ENCODE measurements at regions not wholly inside any gene's neighbourhood (a gene's known extent, or its start where the extent isn't known, plus 50 kb on each side); places are given as distances from the start of the nearest gene placed in this dataset.

GRCh38 chr21:36641886-36642285, 57.0 kb upstream of the SIM2 start:
- CTCF ChIA-PET (ENCODE audit: low intra/inter-chr PET ratio, low total read pairs) = no interaction called here

GRCh38 chr21:36642777-36643176, 56.1 kb upstream of the SIM2 start:
- intact Hi-C loops (cut with micrococcal nuclease; ENCODE audit: unreplicated experiment) (no loop called here), in situ Hi-C loops (cut with HindIII; ENCODE audit: extremely low pct_ligation_motif_present, low pct_unique_long_range_greater_than_20kb) (no loop called here)
- 51% methylated on average over 4 of the region's 4 CpGs for WGBS (ENCODE audit: low lambda C conversion rate)
- ATAC-seq = no peak
- H3K9me3 ChIP-seq (ENCODE audit: low read length) = no peaks in the 10 kb centered on the region
- CTCF ChIA-PET (ENCODE audit: low intra/inter-chr PET ratio, low total read pairs) = no interaction called here
- H3K79me2 ChIP-seq (ENCODE audit: insufficient read depth, low read length) = no peaks in the 10 kb centered on the region
- no peaks in the 10 kb centered on the region for H3K36me3 ChIP-seq (replicated peaks in 1 of 2; ENCODE audit: control insufficient read depth in 1 of 2, insufficient read depth in 2 of 2, low read length in 2 of 2)
- POLR2A ChIA-PET = no interaction called here
- TF ChIP-seq HHEX (CRISPR knock-in tag; IDR thresholded peaks at IDR 0.05) = no peak
- H3K27me3 ChIP-seq (ENCODE audit: control insufficient read depth in 1 of 2, insufficient read depth in 2 of 2, low read length in 2 of 2) = 0 out of 5 replicates have a peak, but pooled peaks cover 0 to 7% of the 10 kb centered on the region in 2 experiments
- no peak overlapping the region for H3K4me3 ChIP-seq (replicated peaks in 1 of 3; ENCODE audit: insufficient read depth in 1 of 3, low read depth in 2 of 3, low read length in 3 of 3)
- peaks cover 19% of the 10 kb centered on the region for H3K4me1 ChIP-seq (ENCODE audit: insufficient read depth, low read length)
- H3K4me2 ChIP-seq (ENCODE audit: low read depth, low read length) = no peak overlapping the region
- H4K20me1 ChIP-seq (ENCODE audit: insufficient read depth, low read length) = no peaks in the 10 kb centered on the region
- H3K27ac ChIP-seq (ENCODE audit: extremely low read length, insufficient read depth, low read length) = no peak overlapping the region
- H2AFZ ChIP-seq (ENCODE audit: low read length) = no peak overlapping the region
- H3K9ac ChIP-seq (ENCODE audit: insufficient read depth, low read depth, low read length) = no peak overlapping the region
- no peak for FAIRE-seq
- DNase-seq (ENCODE audit: low spot score) = no peak
- no TSS peak for BruUV-seq (replicated peaks)

More at GRCh38 chr21:36641886-36642285, 57.0 kb upstream of the SIM2 start:
- H3K27me3 ChIP-seq (ENCODE audit: control insufficient read depth in 1 of 2, insufficient read depth in 2 of 2, low read length in 2 of 2) = 0 out of 5 replicates have a peak, but pooled peaks cover 0 to 8% of the 10 kb centered on the region in 2 experiments
- H3K4me1 ChIP-seq (ENCODE audit: insufficient read depth, low read length) = peaks cover 10% of the 10 kb centered on the region
- in situ Hi-C loops (cut with HindIII; ENCODE audit: extremely low pct_ligation_motif_present, low pct_unique_long_range_greater_than_20kb) (no loop called here), intact Hi-C loops (cut with micrococcal nuclease; ENCODE audit: unreplicated experiment) (no loop called here)
- ATAC-seq = no peak
- H3K4me2 ChIP-seq (ENCODE audit: low read depth, low read length) = no peak overlapping the region
- POLR2A ChIA-PET = no interaction called here
- H3K36me3 ChIP-seq (replicated peaks in 1 of 2; ENCODE audit: control insufficient read depth in 1 of 2, insufficient read depth in 2 of 2, low read length in 2 of 2) = no peaks in the 10 kb centered on the region
- DNase-seq (ENCODE audit: low spot score) = no peak
- no peak overlapping the region for H3K4me3 ChIP-seq (replicated peaks in 1 of 3; ENCODE audit: insufficient read depth in 1 of 3, low read depth in 2 of 3, low read length in 3 of 3)
- no peaks in the 10 kb centered on the region for H3K79me2 ChIP-seq (ENCODE audit: insufficient read depth, low read length)
- no peak for FAIRE-seq
- H4K20me1 ChIP-seq (ENCODE audit: insufficient read depth, low read length) = no peaks in the 10 kb centered on the region
- no peak overlapping the region for H2AFZ ChIP-seq (ENCODE audit: low read length)
- no peak overlapping the region for H3K27ac ChIP-seq (ENCODE audit: extremely low read length, insufficient read depth, low read length)
- BruUV-seq (replicated peaks) = no TSS peak
- TF ChIP-seq SMARCE1 (IDR thresholded peaks at IDR 0.05; ENCODE audit: borderline replicate concordance) (no peak), POLR2A (IDR thresholded peaks at IDR 0.05; ENCODE audit: insufficient read depth in 1 of 2, low read depth in 2 of 2, low read length in 2 of 2) (no peak), DMAP1 (CRISPR knock-in tag; IDR thresholded peaks at IDR 0.05) (no peak), HMG20B (CRISPR knock-in tag; conservative IDR thresholded peaks at IDR 0.05) (no peak), ZNF777 (CRISPR knock-in tag; IDR thresholded peaks at IDR 0.05) (no peak), ZNF598 (CRISPR knock-in tag; IDR thresholded peaks at IDR 0.05; ENCODE audit: borderline replicate concordance) (no peak), ZNF276 (CRISPR knock-in tag; IDR thresholded peaks at IDR 0.05; ENCODE audit: low read depth) (no peak), SP4 (CRISPR knock-in tag; IDR thresholded peaks at IDR 0.05) (no peak), JDP2 (CRISPR knock-in tag; IDR thresholded peaks at IDR 0.05; ENCODE audit: borderline replicate concordance) (no peak), ZNF780A (CRISPR knock-in tag; IDR thresholded peaks at IDR 0.05) (no peak)
- H3K9me3 ChIP-seq (ENCODE audit: low read length) = no peaks in the 10 kb centered on the region
- 20% methylated on average over 1 of the region's 9 CpGs for WGBS (ENCODE audit: low lambda C conversion rate)
- H3K9ac ChIP-seq (ENCODE audit: insufficient read depth, low read depth, low read length) = no peak overlapping the region

Data from HepG2 (cell line).